Liver (tissue), 3 donors: ENCODE measurements at regions not wholly inside any gene's neighbourhood (a gene's known extent, or its start where the extent isn't known, plus 50 kb on each side); places are given as distances from the start of the nearest gene placed in this dataset.

Experiments
- CTCF ChIP-seq: fragments of 150-350 bp; IDR thresholded peaks from 2 replicates; pipeline ENCODE4 v1.5.1; 2017; ENCODE audit warnings: improper control_type of control experiment, low read depth, low read length; ENCODE audit not compliant: missing input control
- EGR1 ChIP-seq, 2 donors: IDR thresholded peaks; 2 replicates each; pipeline ENCODE4 v1.6.1; 2016 to 2018; ENCODE audit warnings: antibody characterized with exemption in 2 of 2, low read depth in 2 of 2
- JUND ChIP-seq, 2 donors: IDR thresholded peaks; 2 replicates each; pipeline ENCODE4 v1.6.1; 2016; ENCODE audit warnings: antibody characterized with exemption in 2 of 2
- MAX ChIP-seq: IDR thresholded peaks from 2 replicates; pipeline ENCODE4 v1.6.1; 2016; ENCODE audit warnings: antibody characterized with exemption
- NR2F2 ChIP-seq: IDR thresholded peaks from 2 replicates; pipeline ENCODE4 v1.6.1; 2016; ENCODE audit warnings: antibody characterized with exemption
- RXRA ChIP-seq, 2 donors: IDR thresholded peaks; 2 replicates each; pipeline ENCODE4 v1.6.1; 2017 to 2018; ENCODE audit warnings: antibody characterized with exemption in 2 of 2, mild to moderate bottlenecking in 1 of 2
- YY1 ChIP-seq: IDR thresholded peaks from 2 replicates; pipeline ENCODE4 v1.6.1; 2016; ENCODE audit warnings: antibody characterized with exemption, mild to moderate bottlenecking
- ZBTB33 ChIP-seq: IDR thresholded peaks from 2 replicates; pipeline ENCODE4 v1.6.1; 2016; ENCODE audit warnings: antibody characterized with exemption
- donor health status: healthy.
- donor health status: healthy.

- no peak for TF ChIP-seq CTCF
- no peak for TF ChIP-seq MAX
- TF ChIP-seq RXRA (IDR thresholded peaks at IDR 0.05): no peak
- TF ChIP-seq YY1: no peak
- TF ChIP-seq NR2F2: no peak
- no peak for TF ChIP-seq EGR1 (IDR thresholded peaks at IDR 0.05; ENCODE audit: low read depth in 2 of 2)
- no peak for TF ChIP-seq ZBTB33
- TF ChIP-seq JUND (IDR thresholded peaks at IDR 0.05): no peak
These were observed 450.0 kb downstream of the PDGFC start for GRCh38 chr4:156521631-156522030.
